Left lung (tissue), 4 donors: ENCODE measurements at regions not wholly inside any gene's neighbourhood (a gene's known extent, or its start where the extent isn't known, plus 50 kb on each side); places are given as distances from the start of the nearest gene placed in this dataset.
A peak's percentile ranks its signal among the peaks of the same experiment; 100 is the strongest.
"Not testable (repeated sequence)": the region's sequence is repeated elsewhere in the genome, so short reads cannot be mapped to it uniquely, and the experiment has no call there.

ENCODE experiments used
- ATAC-seq: fragments of 200-7000 bp; cut with Tn5 transposase; one replicate; pipeline ENCODE4 v1.9.1; 2020; ENCODE audit warnings: moderate library complexity
- DNase-seq, 4 donors: peaks; one replicate each; pipeline ENCODE4 v3.0.0-alpha.2; 2013 to 2020
- H3K27ac ChIP-seq, 2 donors: fragments of 200-600 bp; sonication (generic) in 1 of 2; one replicate each; pipeline versions ENCODE4 v1.5.0 to v1.8.0; 2020 to 2021
- H3K27me3 ChIP-seq, 2 donors: fragments of 200-600 bp; sonication (generic) in 1 of 2; one replicate each; pipeline versions ENCODE4 v1.5.0 to v1.8.0; 2020 to 2021
- H3K36me3 ChIP-seq, 2 donors: fragments of 200-600 bp; sonication (generic) in 1 of 2; one replicate each; pipeline versions ENCODE4 v1.5.0 to v1.8.0; 2020 to 2021
- H3K4me1 ChIP-seq, 2 donors: fragments of 200-600 bp; one replicate each; pipeline ENCODE4 v1.8.0; 2021
- H3K4me3 ChIP-seq, 2 donors: fragments of 200-600 bp; sonication (generic) in 1 of 2; one replicate each; pipeline versions ENCODE4 v1.5.0 to v1.8.0; 2020 to 2021; ENCODE audit warnings: mild to moderate bottlenecking in 1 of 2
- H3K9me3 ChIP-seq, 2 donors: fragments of 200-600 bp; sonication (generic) in 1 of 2; one replicate each; pipeline versions ENCODE4 v1.5.0 to v1.8.0; 2020 to 2021
- intact Hi-C, 2 donors: fragments of 100-400 bp; cut with DNase I; formaldehyde crosslinking; loops; one replicate each; pipeline versions ENCODE4 v1.11.2 to v1.14.2; 2022
- TF ChIP-seq, protein P1 (sequence below), 2 donors: fragments of 200-600 bp; sonication (generic) in 1 of 2; IDR thresholded peaks; one replicate each; pipeline versions ENCODE4 v1.5.0 to v1.8.0; 2021; ENCODE audit warnings: antibody characterized with exemption in 2 of 2
- donor health status: DM: no; HTN: yes; CAD: no.
- donor health status: DM: no; HTN: no; CAD: no.

DNA sequence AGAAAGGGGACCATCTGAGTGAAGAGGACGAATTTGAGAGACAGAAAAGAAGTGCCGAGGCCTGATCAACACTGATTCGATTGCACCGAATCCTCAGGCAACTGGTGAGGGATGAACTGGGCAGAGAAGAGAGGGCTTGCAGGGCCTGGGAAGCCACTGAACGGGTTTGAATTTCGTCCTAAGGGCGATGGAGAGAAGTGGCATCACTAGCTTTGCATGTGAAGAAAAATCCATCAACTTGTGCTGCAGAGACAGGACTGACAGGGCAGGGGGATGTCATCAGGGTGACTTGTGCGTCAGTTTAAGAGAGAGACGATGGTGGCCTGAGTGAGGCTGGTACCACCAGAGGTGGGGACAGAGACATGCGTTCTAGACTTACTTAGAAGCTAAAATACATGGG is 73.7 kb upstream of the SLC22A23 start:
- H3K4me1 ChIP-seq = no peaks in the 10 kb centered on the region
- intact Hi-C loops = no loop called here
- no peaks in the 10 kb centered on the region for H3K27me3 ChIP-seq
- TF ChIP-seq, protein P1, sequence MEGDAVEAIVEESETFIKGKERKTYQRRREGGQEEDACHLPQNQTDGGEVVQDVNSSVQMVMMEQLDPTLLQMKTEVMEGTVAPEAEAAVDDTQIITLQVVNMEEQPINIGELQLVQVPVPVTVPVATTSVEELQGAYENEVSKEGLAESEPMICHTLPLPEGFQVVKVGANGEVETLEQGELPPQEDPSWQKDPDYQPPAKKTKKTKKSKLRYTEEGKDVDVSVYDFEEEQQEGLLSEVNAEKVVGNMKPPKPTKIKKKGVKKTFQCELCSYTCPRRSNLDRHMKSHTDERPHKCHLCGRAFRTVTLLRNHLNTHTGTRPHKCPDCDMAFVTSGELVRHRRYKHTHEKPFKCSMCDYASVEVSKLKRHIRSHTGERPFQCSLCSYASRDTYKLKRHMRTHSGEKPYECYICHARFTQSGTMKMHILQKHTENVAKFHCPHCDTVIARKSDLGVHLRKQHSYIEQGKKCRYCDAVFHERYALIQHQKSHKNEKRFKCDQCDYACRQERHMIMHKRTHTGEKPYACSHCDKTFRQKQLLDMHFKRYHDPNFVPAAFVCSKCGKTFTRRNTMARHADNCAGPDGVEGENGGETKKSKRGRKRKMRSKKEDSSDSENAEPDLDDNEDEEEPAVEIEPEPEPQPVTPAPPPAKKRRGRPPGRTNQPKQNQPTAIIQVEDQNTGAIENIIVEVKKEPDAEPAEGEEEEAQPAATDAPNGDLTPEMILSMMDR (IDR thresholded peaks at IDR 0.05) = no peak
- no peak for DNase-seq
- ATAC-seq = no peak
- H3K27ac ChIP-seq = no peak overlapping the region
- no peaks in the 10 kb centered on the region for H3K36me3 ChIP-seq
- no peaks in the 10 kb centered on the region for H3K9me3 ChIP-seq
- H3K4me3 ChIP-seq = no peak overlapping the region

DNA sequence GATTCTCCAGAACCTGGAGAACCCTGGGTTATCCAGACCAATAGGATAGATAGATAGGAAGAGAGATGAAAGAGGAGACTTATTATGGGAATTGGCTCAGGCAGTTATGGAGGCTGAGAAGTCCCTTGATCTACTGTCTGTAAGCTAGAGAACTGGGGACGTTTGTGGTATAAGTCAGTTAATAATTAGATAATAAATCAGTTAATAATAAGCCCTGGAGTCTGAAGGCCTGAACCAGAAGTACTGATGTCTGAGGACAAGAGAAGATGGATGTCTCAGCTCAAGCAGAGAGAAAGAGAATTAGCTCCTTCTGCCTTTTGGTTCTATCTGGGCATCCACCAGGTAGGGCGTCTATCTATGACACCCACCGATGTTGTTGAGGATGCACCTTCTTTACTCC is 72.9 kb upstream of the SLC22A23 start:
- no peak overlapping the region for H3K4me3 ChIP-seq
- no peaks in the 10 kb centered on the region for H3K9me3 ChIP-seq
- H3K4me1 ChIP-seq = no peaks in the 10 kb centered on the region
- DNase-seq = no peak
- TF ChIP-seq, protein P1 (IDR thresholded peaks at IDR 0.05) = no peak
- no peak for ATAC-seq
- no peak overlapping the region for H3K27ac ChIP-seq
- no peaks in the 10 kb centered on the region for H3K27me3 ChIP-seq
- intact Hi-C loops = no loop called here
- no peaks in the 10 kb centered on the region for H3K36me3 ChIP-seq

DNA sequence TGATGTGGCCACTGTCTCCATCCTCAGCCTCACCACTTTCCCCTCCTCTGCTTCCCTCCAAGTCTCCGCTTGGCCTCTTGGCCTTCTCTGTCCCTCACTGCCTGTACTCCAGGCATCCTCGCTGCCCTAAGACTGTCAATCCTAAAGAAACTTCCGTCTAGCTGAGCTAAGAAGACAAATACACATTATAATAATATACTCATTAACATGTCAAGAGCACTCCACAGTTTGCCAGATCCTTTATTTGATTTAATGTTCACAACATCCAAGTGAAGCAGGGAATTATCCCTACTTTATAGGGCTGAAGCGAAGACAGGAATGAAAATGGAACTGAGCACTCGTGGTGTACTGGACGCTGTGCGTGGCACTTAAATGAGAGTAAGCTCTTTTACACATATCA is 72.4 kb upstream of the SLC22A23 start:
- Histone ChIP-seq H3K9me3 (no peaks in the 10 kb centered on the region), H3K4me3 (no peak overlapping the region), H3K27ac (no peak overlapping the region), H3K27me3 (no peaks in the 10 kb centered on the region), H3K36me3 (no peaks in the 10 kb centered on the region), H3K4me1 (no peaks in the 10 kb centered on the region)
- TF ChIP-seq, protein P1 (IDR thresholded peaks at IDR 0.05) = no peak
- intact Hi-C loops = no loop called here
- ATAC-seq (no peak), DNase-seq (no peak)

DNA sequence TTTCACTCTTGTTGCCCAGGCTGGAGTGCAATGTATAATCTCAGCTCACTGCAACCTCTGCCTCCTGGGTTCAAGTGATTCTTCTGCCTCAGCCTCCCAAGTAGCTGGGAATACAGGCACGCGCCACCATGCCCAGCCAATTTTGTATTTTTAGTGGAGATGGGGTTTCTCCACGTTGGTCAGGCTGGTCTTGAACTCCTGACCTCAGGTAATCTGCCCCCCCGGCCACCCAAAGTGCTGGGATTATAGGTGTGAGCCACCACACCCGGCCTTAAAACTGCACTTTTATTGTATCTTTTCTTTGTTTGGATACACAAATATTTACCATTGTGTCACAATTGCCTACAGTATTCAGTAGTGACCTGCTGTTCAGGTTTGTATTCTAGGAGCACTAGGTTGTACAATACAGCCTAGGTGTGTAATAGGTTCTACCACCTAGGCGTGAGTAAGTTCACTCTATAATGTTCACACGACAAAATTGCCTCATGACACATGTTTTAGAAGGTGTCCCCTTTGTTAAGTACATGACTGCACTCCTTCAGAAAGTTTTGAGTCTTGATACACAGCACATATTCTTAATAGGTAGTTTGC is 71.3 kb upstream of the SLC22A23 start:
- intact Hi-C loops = not testable (repeated sequence)

DNA sequence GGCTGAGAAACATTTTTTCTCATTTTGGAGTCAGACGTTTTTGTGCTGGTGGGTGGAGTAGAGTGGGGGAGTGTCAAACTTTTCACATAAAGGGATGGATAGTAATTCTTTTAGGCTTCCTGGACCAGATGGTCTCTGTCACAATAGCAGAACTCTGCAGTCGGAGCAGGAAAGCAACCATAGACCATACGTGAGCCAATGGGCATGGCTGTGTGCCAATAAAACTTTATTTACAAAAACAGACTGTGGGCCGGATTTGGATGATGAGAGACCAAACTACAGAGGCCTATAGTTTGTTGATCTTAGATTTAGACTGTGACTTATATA is 70.8 kb upstream of the SLC22A23 start:
- intact Hi-C loops = no loop called here
- Histone ChIP-seq H3K27me3 (peaks cover 0 to 4% of the 10 kb centered on the region in 2 donors), H3K4me1 (no peaks in the 10 kb centered on the region), H3K4me3 (no peak overlapping the region), H3K36me3 (no peaks in the 10 kb centered on the region), H3K27ac (no peak overlapping the region), H3K9me3 (no peaks in the 10 kb centered on the region)
- DNase-seq (no peak), ATAC-seq (no peak)
- TF ChIP-seq, protein P1 (IDR thresholded peaks at IDR 0.05) = no peak

More for the DNA sequence above, 71.3 kb upstream of the SLC22A23 start:
- not testable (repeated sequence) for H3K27me3 ChIP-seq, DNase-seq, H3K4me3 ChIP-seq, H3K36me3 ChIP-seq, H3K4me1 ChIP-seq, H3K9me3 ChIP-seq, H3K27ac ChIP-seq, ATAC-seq

DNA sequence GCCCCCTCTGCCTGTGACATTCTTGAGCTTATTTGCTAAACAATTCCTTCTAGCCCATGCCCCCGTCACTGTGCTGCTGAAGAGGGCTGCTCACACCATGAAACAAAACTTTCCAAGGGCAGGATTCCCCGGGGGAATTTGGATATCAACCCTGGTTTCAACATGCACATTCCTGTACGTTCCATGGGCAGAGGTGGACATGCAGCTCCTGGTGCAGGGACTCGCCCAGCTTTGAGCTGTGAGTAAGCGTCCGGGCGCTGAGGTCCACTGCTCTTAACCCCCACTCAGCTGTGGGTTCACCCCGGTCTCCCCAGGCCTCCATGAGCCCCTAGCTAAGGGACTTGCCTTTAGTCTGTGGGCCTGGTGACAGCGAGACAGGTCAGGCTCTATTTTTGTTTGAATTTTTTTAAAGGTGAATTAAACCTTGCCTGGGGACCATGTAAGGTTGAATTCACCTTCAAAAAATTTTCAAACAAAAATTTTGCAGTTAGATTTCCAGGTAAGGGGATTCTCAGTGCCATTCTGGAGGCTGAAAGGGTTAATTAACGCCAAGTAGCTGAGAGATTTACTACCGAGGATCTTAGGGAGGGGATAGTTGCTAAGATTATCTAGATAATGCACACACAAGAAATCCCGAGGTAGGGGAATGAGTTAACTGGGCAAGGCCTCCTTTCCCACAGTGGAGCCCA is 70.3 kb upstream of the SLC22A23 start:
- TF ChIP-seq, protein P1 (IDR thresholded peaks at IDR 0.05) = no peak
- ATAC-seq = peak; percentile 44
- intact Hi-C loops = no loop called here
- Histone ChIP-seq H3K9me3 (no peaks in the 10 kb centered on the region), H3K4me1 (no peaks in the 10 kb centered on the region), H3K27ac (no peak overlapping the region), H3K27me3 (peaks cover 0 to 4% of the 10 kb centered on the region in 2 donors), H3K36me3 (no peaks in the 10 kb centered on the region), H3K4me3 (no peak overlapping the region)
- no peak for DNase-seq
